Brain microvascular endothelial cell (primary cell): ENCODE measurements at regions not wholly inside any gene's neighbourhood (a gene's known extent, or its start where the extent isn't known, plus 50 kb on each side); places are given as distances from the start of the nearest gene placed in this dataset.
"Not testable (repeated sequence)": the region's sequence is repeated elsewhere in the genome, so short reads cannot be mapped to it uniquely, and the experiment has no call there.

Experiments used
- DNase-seq: peaks from one replicate; pipeline ENCODE4 v3.0.0-alpha.2; 2020
- H3K27ac ChIP-seq: fragments of 250-450 bp; sonication (Bioruptor Pico); 2 replicates; pipeline ENCODE4 v1.5.1; 2020; ENCODE audit warnings: mild to moderate bottlenecking, moderate library complexity
- H3K27me3 ChIP-seq: fragments of 250-450 bp; sonication (Bioruptor Pico); replicated peaks from 2 replicates; pipeline ENCODE4 v1.5.1; 2020; ENCODE audit warnings: mild to moderate bottlenecking
- H3K36me3 ChIP-seq: fragments of 250-450 bp; sonication (Bioruptor Pico); replicated peaks from 2 replicates; pipeline ENCODE4 v1.5.1; 2020; ENCODE audit warnings: mild to moderate bottlenecking
- H3K4me3 ChIP-seq: 2 replicates; pipeline ENCODE4 v1.5.1; 2011; ENCODE audit warnings: low read depth, mild to moderate bottlenecking, control low read depth, low read length, moderate library complexity
- in situ Hi-C: cut with HindIII; loops from 2 replicates; pipeline ENCODE4 v1.10.0; 2017; ENCODE audit warnings: low sequenced_read_pairs, low pct_ligation_motif_present
- TF ChIP-seq, protein P1 (sequence below): IDR thresholded peaks from 2 replicates; pipeline ENCODE4 v1.5.1; 2011; ENCODE audit warnings: low read depth, mild to moderate bottlenecking, moderate library complexity, low read length, control low read depth, inconsistent platforms; ENCODE audit errors: missing control alignments

- Histone ChIP-seq H3K27ac (no peak overlapping the region), H3K36me3 (no peaks in the 10 kb centered on the region), H3K4me3 (no peak overlapping the region), H3K27me3 (no peaks in the 10 kb centered on the region)
- TF ChIP-seq, protein P1, sequence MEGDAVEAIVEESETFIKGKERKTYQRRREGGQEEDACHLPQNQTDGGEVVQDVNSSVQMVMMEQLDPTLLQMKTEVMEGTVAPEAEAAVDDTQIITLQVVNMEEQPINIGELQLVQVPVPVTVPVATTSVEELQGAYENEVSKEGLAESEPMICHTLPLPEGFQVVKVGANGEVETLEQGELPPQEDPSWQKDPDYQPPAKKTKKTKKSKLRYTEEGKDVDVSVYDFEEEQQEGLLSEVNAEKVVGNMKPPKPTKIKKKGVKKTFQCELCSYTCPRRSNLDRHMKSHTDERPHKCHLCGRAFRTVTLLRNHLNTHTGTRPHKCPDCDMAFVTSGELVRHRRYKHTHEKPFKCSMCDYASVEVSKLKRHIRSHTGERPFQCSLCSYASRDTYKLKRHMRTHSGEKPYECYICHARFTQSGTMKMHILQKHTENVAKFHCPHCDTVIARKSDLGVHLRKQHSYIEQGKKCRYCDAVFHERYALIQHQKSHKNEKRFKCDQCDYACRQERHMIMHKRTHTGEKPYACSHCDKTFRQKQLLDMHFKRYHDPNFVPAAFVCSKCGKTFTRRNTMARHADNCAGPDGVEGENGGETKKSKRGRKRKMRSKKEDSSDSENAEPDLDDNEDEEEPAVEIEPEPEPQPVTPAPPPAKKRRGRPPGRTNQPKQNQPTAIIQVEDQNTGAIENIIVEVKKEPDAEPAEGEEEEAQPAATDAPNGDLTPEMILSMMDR: no peak
- no peak for DNase-seq
- in situ Hi-C loops: no loop called here
Observed at GRCh38 chr6:169857343-169858292, 106.2 kb downstream of the ERMARD start.

GRCh38 chr6:169856442-169857342 lies 105.3 kb downstream of the ERMARD start:
- H3K27ac ChIP-seq, H3K27me3 ChIP-seq, in situ Hi-C loops, DNase-seq, H3K36me3 ChIP-seq, H3K4me3 ChIP-seq: not testable (repeated sequence)

GRCh38 chr6:169854813-169855212 lies 103.4 kb downstream of the ERMARD start:
- DNase-seq: no peak
- TF ChIP-seq, protein P1: no peak
- H3K36me3 ChIP-seq: no peaks in the 10 kb centered on the region
- H3K27me3 ChIP-seq: no peaks in the 10 kb centered on the region
- no peak overlapping the region for H3K27ac ChIP-seq
- in situ Hi-C loops: no loop called here
- H3K4me3 ChIP-seq: no peak overlapping the region

DNA sequence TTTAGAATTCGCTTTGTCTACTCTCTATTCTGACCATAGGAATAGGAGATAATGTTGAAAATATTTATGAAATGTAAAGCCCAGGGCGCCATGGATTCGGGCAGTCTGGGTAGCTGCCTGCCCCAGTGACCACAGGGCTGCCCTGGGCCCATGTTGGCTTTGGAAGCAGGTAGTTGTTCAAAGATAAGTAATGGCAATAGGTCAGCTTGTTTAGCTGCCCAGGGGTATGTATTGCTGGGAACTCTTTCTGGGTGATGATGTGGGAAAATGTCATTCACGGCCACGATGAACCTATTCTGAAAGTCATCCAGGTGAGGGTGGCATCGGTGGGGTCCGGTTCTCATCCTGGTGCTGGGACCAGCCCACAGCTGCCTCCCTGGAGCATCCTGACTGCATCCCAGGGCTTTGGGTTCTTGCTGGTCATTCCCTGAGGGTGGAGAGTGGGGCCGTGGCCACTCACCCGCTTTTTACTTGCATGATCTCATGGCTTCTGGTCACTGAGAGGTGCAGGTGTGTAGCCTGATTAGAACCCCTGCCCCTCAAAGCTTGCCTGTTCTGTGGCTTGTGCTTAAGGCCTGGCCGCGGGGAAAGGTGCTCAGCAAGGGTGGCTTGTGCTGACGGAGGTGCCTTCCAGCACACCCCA lies 102.8 kb downstream of the ERMARD start:
- H3K36me3 ChIP-seq: no peaks in the 10 kb centered on the region
- in situ Hi-C loops: no loop called here
- TF ChIP-seq, protein P1: no peak
- no peak overlapping the region for H3K27ac ChIP-seq
- H3K27me3 ChIP-seq: no peaks in the 10 kb centered on the region
- no peak for DNase-seq
- H3K4me3 ChIP-seq: no peak overlapping the region

DNA sequence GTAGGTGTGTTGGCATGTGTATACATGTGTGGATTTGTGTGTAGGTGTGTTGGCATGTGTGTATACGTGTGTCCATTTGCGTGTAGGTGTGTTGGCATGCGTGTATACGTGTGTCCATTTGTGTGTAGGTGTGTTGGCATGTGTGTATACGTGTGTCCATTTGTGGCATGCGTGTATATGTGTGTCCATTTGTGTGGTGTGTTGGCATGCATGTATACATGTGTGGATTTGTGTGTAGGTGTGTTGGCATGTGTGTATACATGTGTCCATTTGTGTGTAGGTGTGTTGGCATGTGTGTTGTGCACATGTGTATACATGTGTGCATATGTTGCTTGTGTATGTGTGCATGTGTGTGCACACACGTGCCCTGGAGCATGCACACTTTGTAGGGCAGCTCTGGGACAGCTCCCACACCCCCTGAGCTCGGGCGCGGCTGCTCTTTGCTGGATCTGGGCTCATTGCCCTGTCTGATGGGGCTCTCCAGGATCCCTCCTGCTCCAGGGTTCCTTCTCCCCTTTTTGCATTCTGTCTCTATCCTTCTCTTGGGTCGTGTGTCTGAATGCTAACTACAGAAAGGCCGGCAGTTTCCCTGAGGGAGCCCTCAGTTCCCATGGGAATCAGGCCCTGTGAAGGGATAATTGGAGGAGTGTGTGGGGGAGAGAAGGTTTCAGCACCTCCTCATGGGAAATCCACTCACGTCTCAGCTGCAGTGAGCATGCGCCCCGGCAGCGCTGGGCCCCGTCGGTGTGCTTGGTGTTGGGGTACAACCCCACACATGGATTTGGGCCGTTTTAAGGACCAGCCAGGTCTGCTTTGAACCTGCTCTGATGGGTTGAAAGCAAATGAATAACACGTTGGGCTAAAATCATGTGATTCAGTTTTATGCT lies 102.0 kb downstream of the ERMARD start:
- Histone ChIP-seq H3K27me3 (no peaks in the 10 kb centered on the region), H3K4me3 (no peak overlapping the region), H3K36me3 (no peaks in the 10 kb centered on the region), H3K27ac (no peak overlapping the region)
- no peak for DNase-seq
- in situ Hi-C loops: no loop called here
- TF ChIP-seq, protein P1: no peak
